GM23338 (cell line): ENCODE measurements at regions not wholly inside any gene's neighbourhood (a gene's known extent, or its start where the extent isn't known, plus 50 kb on each side); places are given as distances from the start of the nearest gene placed in this dataset.

Experiments used
- CTCF ChIP-seq, 2 experiments: fragments of 200-600 bp in 1 of 2; sonication (generic) in 1 of 2; conservative IDR thresholded peaks; 2 replicates each; pipeline versions ENCODE4 v1.5.1 to v1.6.1; 2016 to 2017; ENCODE audit warnings: antibody characterized with exemption in 2 of 2, low read depth in 2 of 2, mild to moderate bottlenecking in 2 of 2, moderate library complexity in 1 of 2
- EZH2 ChIP-seq: fragments of 200-600 bp; sonication (generic); IDR thresholded peaks from one replicate; pipeline ENCODE4 v1.8.0; 2017; ENCODE audit warnings: antibody characterized with exemption, mild to moderate bottlenecking, low read depth; ENCODE audit not compliant: unreplicated experiment
- EZH2phosphoT487 ChIP-seq: fragments of 200-600 bp; sonication (generic); IDR thresholded peaks from one replicate; pipeline ENCODE4 v1.8.1; 2018; ENCODE audit warnings: antibody characterized with exemption; ENCODE audit not compliant: unreplicated experiment
- JUNB ChIP-seq: IDR thresholded peaks from one replicate; pipeline ENCODE4 v1.6.1; 2016; ENCODE audit warnings: antibody characterized with exemption; ENCODE audit not compliant: unreplicated experiment
- POLR2AphosphoS5 ChIP-seq: IDR thresholded peaks from 2 replicates; pipeline ENCODE4 v1.6.1; 2016; ENCODE audit warnings: antibody characterized with exemption, low read depth
- REST ChIP-seq: IDR thresholded peaks from one replicate; pipeline ENCODE4 v1.6.1; 2018; ENCODE audit warnings: antibody characterized with exemption; ENCODE audit not compliant: unreplicated experiment

GRCh38 chr6:164721460-164721859, 587.9 kb downstream of the C6orf118 start:
- TF ChIP-seq REST (no peak), EZH2phosphoT487 (no peak), CTCF (conservative IDR thresholded peaks at IDR 0.05; ENCODE audit: low read depth in 2 of 2) (no peak), EZH2 (no peak), JUNB (no peak), POLR2AphosphoS5 (no peak)
